ENCODE measurements at regions not wholly inside any gene's neighbourhood (a gene's known extent, or its start where the extent isn't known, plus 50 kb on each side); places are given as distances from the start of the nearest gene placed in this dataset.

GRCh38 chr7:12016439-12016838 lies 184.4 kb upstream of the THSD7A start:
- Histone ChIP-seq H4K91ac (ENCODE audit: insufficient read depth, low read depth, low read length) (no peak overlapping the region), H2BK15ac (ENCODE audit: low read depth, low read length) (no peak overlapping the region), H3K27ac (ENCODE audit: insufficient read depth, low read length) (no peak overlapping the region), H3K56ac (ENCODE audit: extremely low read depth, insufficient read depth, low read length) (no peak overlapping the region), H4K20me1 (ENCODE audit: insufficient read depth, low read length) (no peaks in the 10 kb centered on the region), H2AFZ (replicated peaks; ENCODE audit: low read length, poor library complexity) (no peak overlapping the region), H3K79me1 (ENCODE audit: low read depth in 1 of 2, low read length in 2 of 2) (no peaks in the 10 kb centered on the region), H3K4me2 (ENCODE audit: low read depth, low read length) (no peak overlapping the region), H2AK5ac (ENCODE audit: low read depth, low read length) (no peak overlapping the region), H3K4me3 (ENCODE audit: insufficient read depth, low read depth, low read length) (no peak overlapping the region), H4K8ac (ENCODE audit: low read depth in 2 of 2, low read length in 2 of 2) (no peak overlapping the region), H3K9me1 (ENCODE audit: insufficient read depth, low read length) (no peaks in the 10 kb centered on the region), H3K23ac (ENCODE audit: low read depth, low read length) (no peak overlapping the region), H4K5ac (ENCODE audit: low read depth, low read length) (no peak overlapping the region), H3K36me3 (ENCODE audit: control insufficient read depth, insufficient read depth, low read length) (no peaks in the 10 kb centered on the region), H3K27me3 (ENCODE audit: control insufficient read depth, insufficient read depth, low read length) (no peaks in the 10 kb centered on the region), H2AK9ac (replicated peaks; ENCODE audit: low read depth, low read length, poor library complexity) (no peak overlapping the region), H2BK120ac (ENCODE audit: low read depth, low read length) (no peak overlapping the region), H3K4me1 (ENCODE audit: control insufficient read depth, insufficient read depth, low read length) (no peaks in the 10 kb centered on the region), H3K4ac (ENCODE audit: low read depth, low read length) (no peak overlapping the region), H3K18ac (ENCODE audit: low read depth, low read length) (no peak overlapping the region), H2BK20ac (ENCODE audit: low read depth, low read length) (no peak overlapping the region), H3K14ac (replicated peaks; ENCODE audit: low read depth, low read length) (no peak overlapping the region), H3K9ac (ENCODE audit: low read depth, low read length) (no peak overlapping the region), H2BK5ac (ENCODE audit: low read depth, low read length, poor library complexity, severe bottlenecking) (no peak overlapping the region), H3K9me3 (ENCODE audit: control insufficient read depth, insufficient read depth, low read length) (no peaks in the 10 kb centered on the region)
- no CpG with 5 or more reads among the region's 1 CpG for WGBS, 2 experiments (ENCODE audit: extremely low coverage in 2 of 2, insufficient read length in 1 of 2)
- in situ Hi-C loops (cut with MboI; ENCODE audit: low sequenced_read_pairs) (no loop called here), dilution Hi-C loops (cut with HindIII; ENCODE audit: low sequenced_read_pairs, unreplicated experiment) (no loop called here), intact Hi-C loops (cut with micrococcal nuclease) (no loop called here)
- no TSS peak for BruUV-seq (replicated peaks)
- TF ChIP-seq FOS (IDR thresholded peaks at IDR 0.05; ENCODE audit: low read depth, low read length) = no peak
- TF ChIP-seq POLR2A (IDR thresholded peaks at IDR 0.05; ENCODE audit: low read depth, low read length) = no peak
- no peak for TF ChIP-seq CTCF (conservative IDR thresholded peaks at IDR 0.05; ENCODE audit: low read depth, low read length)
- TF ChIP-seq USF2 (IDR thresholded peaks at IDR 0.05; ENCODE audit: low read depth, low read length) = no peak
- no peak for TF ChIP-seq MAZ (IDR thresholded peaks at IDR 0.05; ENCODE audit: borderline replicate concordance, low read depth, low read length)
- no peak for TF ChIP-seq MXI1 (IDR thresholded peaks at IDR 0.05; ENCODE audit: borderline replicate concordance, low read depth, low read length)
- no peak for TF ChIP-seq NFE2L2 (IDR thresholded peaks at IDR 0.05; ENCODE audit: low read depth, low read length)
- POLR2A ChIA-PET (ENCODE audit: unreplicated experiment) = no interaction called here
- ATAC-seq (ENCODE audit: low read depth) (no peak), DNase-seq (no peak)
- CTCF ChIA-PET = no interaction called here
